KMS-11 (cell line): ENCODE measurements at regions not wholly inside any gene's neighbourhood (a gene's known extent, or its start where the extent isn't known, plus 50 kb on each side); places are given as distances from the start of the nearest gene placed in this dataset.
A peak's percentile ranks its signal among the peaks of the same experiment; 100 is the strongest.

Experiments
- H2AFZ ChIP-seq: fragments of 200-600 bp; sonication (generic); 2 replicates; pipeline ENCODE4 v1.6.1; 2016; ENCODE audit warnings: antibody characterized with exemption, mixed run types, low read depth
- H3K27ac ChIP-seq: fragments of 200-600 bp; sonication (generic); 2 replicates; pipeline ENCODE4 v1.6.1; 2016; ENCODE audit warnings: mild to moderate bottlenecking, mixed run types
- H3K27me3 ChIP-seq: fragments of 200-600 bp; sonication (generic); 2 replicates; pipeline ENCODE4 v1.6.1; 2017; ENCODE audit warnings: mild to moderate bottlenecking, low read depth, mixed run types, moderate library complexity; ENCODE audit not compliant: insufficient read depth
- H3K36me3 ChIP-seq: fragments of 200-600 bp; sonication (generic); 2 replicates; pipeline ENCODE4 v1.6.1; 2017; ENCODE audit warnings: mild to moderate bottlenecking, mixed run types; ENCODE audit not compliant: insufficient read depth
- H3K4me1 ChIP-seq: fragments of 200-600 bp; sonication (generic); 2 replicates; pipeline ENCODE4 v1.6.1; 2016; ENCODE audit warnings: mild to moderate bottlenecking, low read depth, mixed run types; ENCODE audit not compliant: poor library complexity, severe bottlenecking
- H3K4me2 ChIP-seq: fragments of 200-600 bp; sonication (generic); 2 replicates; pipeline ENCODE4 v1.7.0; 2016; ENCODE audit warnings: mild to moderate bottlenecking, mixed run types
- H3K4me3 ChIP-seq: fragments of 200-600 bp; sonication (generic); IDR thresholded peaks from 2 replicates; pipeline ENCODE4 v1.6.1; 2017; ENCODE audit warnings: low read depth, low read length, mixed read lengths; ENCODE audit not compliant: insufficient read depth
- H3K79me2 ChIP-seq: fragments of 200-600 bp; sonication (generic); 2 replicates; pipeline ENCODE4 v1.6.1; 2016; ENCODE audit warnings: low read depth, mixed run types; ENCODE audit not compliant: insufficient read depth
- H3K9ac ChIP-seq: fragments of 200-600 bp; sonication (generic); 2 replicates; pipeline ENCODE4 v1.6.1; 2016; ENCODE audit warnings: mild to moderate bottlenecking, mixed run types
- H4K20me1 ChIP-seq: fragments of 200-600 bp; sonication (generic); 2 replicates; pipeline ENCODE4 v1.6.1; 2016; ENCODE audit warnings: mild to moderate bottlenecking, mixed run types; ENCODE audit not compliant: insufficient read depth
- CTCF ChIP-seq: fragments of 200-600 bp; sonication (generic); conservative IDR thresholded peaks from 2 replicates; pipeline ENCODE4 v1.6.1; 2017; ENCODE audit warnings: low read depth, mild to moderate bottlenecking, antibody characterized with exemption, low read length, moderate library complexity, mixed read lengths

- Histone ChIP-seq H3K79me2 (no peaks in the 10 kb centered on the region), H3K36me3 (no peaks in the 10 kb centered on the region), H3K4me3 (no peak overlapping the region), H3K27me3 (no peaks in the 10 kb centered on the region), H3K4me2 (no peak overlapping the region), H3K4me1 (peaks cover 39% of the 10 kb centered on the region), H3K9ac (no peak overlapping the region), H4K20me1 (no peaks in the 10 kb centered on the region), H2AFZ (no peak overlapping the region), H3K27ac (no peak overlapping the region)
- TF ChIP-seq CTCF: no peak
Observed at GRCh38 chr21:36532769-36533467, 53.0 kb upstream of the CLDN14 start.

GRCh38 chr21:36533468-36533848 lies 53.5 kb upstream of the CLDN14 start:
- Histone ChIP-seq H2AFZ (no peak overlapping the region), H4K20me1 (no peaks in the 10 kb centered on the region), H3K27ac (no peak overlapping the region), H3K4me1 (peaks cover 40% of the 10 kb centered on the region), H3K79me2 (no peaks in the 10 kb centered on the region), H3K4me2 (no peak overlapping the region), H3K36me3 (no peaks in the 10 kb centered on the region), H3K27me3 (no peaks in the 10 kb centered on the region), H3K4me3 (no peak overlapping the region), H3K9ac (no peak overlapping the region)
- no peak for TF ChIP-seq CTCF

- TF ChIP-seq CTCF: no peak
- no peaks in the 10 kb centered on the region for H3K27me3 ChIP-seq
- no peaks in the 10 kb centered on the region for H3K79me2 ChIP-seq
- H2AFZ ChIP-seq: 0 out of 2 replicates have a peak overlapping the region, but pooled peaks have one; percentile 24
- no peaks in the 10 kb centered on the region for H4K20me1 ChIP-seq
- no peak overlapping the region for H3K4me3 ChIP-seq
- peak overlapping the region; percentile 63 for H3K27ac ChIP-seq
- H3K36me3 ChIP-seq: no peaks in the 10 kb centered on the region
- peak overlapping the region; percentile 27 for H3K4me2 ChIP-seq
- H3K4me1 ChIP-seq: peaks cover 40% of the 10 kb centered on the region
- H3K9ac ChIP-seq: peak overlapping the region; percentile 28
Observed at GRCh38 chr21:36534656-36535055, 54.7 kb upstream of the CLDN14 start.

GRCh38 chr21:36535618-36536241 lies 55.8 kb upstream of the CLDN14 start:
- H3K4me3 ChIP-seq: no peak overlapping the region
- H2AFZ ChIP-seq: no peak overlapping the region
- peaks cover 40% of the 10 kb centered on the region for H3K4me1 ChIP-seq
- no peaks in the 10 kb centered on the region for H3K27me3 ChIP-seq
- peak overlapping the region; percentile 27 for H3K4me2 ChIP-seq
- H3K36me3 ChIP-seq: no peaks in the 10 kb centered on the region
- no peak for TF ChIP-seq CTCF
- H3K79me2 ChIP-seq: no peaks in the 10 kb centered on the region
- peak overlapping the region; percentile 25; the same call in 1 of the 2 replicates for H3K9ac ChIP-seq
- peak overlapping the region; percentile 63 for H3K27ac ChIP-seq
- H4K20me1 ChIP-seq: no peaks in the 10 kb centered on the region
